SK-N-SH (cell line): ENCODE measurements at regions not wholly inside any gene's neighbourhood (a gene's known extent, or its start where the extent isn't known, plus 50 kb on each side); places are given as distances from the start of the nearest gene placed in this dataset.

Experiments
- CTCF ChIA-PET: fragments of 300-600, 350-600 bp; formaldehyde crosslinking; extraction: SDS; loops from one replicate; lab custom pipeline; 2021; lab: Yijun Ruan, JAX
- POLR2A ChIA-PET: fragments of 350-600 bp; sonication (Branson Sonifier 250); formaldehyde crosslinking; extraction: SDS; loops from one replicate; lab custom pipeline; 2020; ENCODE audit warnings: antibody characterized with exemption, inconsistent platforms; lab: Yijun Ruan, JAX
- DNase-seq: peaks from one replicate; pipeline ENCODE4 v3.0.0; 2012
- H2AFZ ChIP-seq: fragments of 200-600 bp; sonication (generic); 2 replicates; pipeline ENCODE4 v1.8.1; 2016; ENCODE audit warnings: antibody characterized with exemption, mild to moderate bottlenecking, low read depth
- H3F3A ChIP-seq: fragments of 200-600 bp; sonication (generic); replicated peaks from 2 replicates; pipeline ENCODE3; 2016; ENCODE audit warnings: antibody characterized with exemption, mild to moderate bottlenecking; ENCODE audit not compliant: insufficient read depth
- H3K27ac ChIP-seq, 2 experiments: fragments of 200-500 bp in 1 of 2; fragments of 200-600 bp in 1 of 2; sonication (Bioruptor generic) in 1 of 2; sonication (generic), shearing (Covaris generic) in 1 of 2; 2 replicates each; pipeline versions ENCODE4 v1.5.1 to v1.6.1; 2014 to 2016; ENCODE audit warnings: low read depth in 2 of 2, inconsistent platforms in 1 of 2, low read length in 1 of 2, mild to moderate bottlenecking in 1 of 2, mixed read lengths in 1 of 2
- H3K27me3 ChIP-seq: fragments of 200-600 bp; sonication (generic), shearing (Covaris generic); 2 replicates; pipeline ENCODE4 v1.6.1; 2016; ENCODE audit warnings: mixed run types; ENCODE audit not compliant: insufficient read depth
- H3K36me3 ChIP-seq, 2 experiments: fragments of 200-500 bp in 1 of 2; fragments of 200-600 bp in 1 of 2; sonication (Bioruptor generic) in 1 of 2; sonication (generic) in 1 of 2; replicated peaks in 1 of 2; 2 replicates each; pipeline versions ENCODE3 to v1.5.1; 2014 to 2016; ENCODE audit warnings: low read length in 1 of 2, mild to moderate bottlenecking in 1 of 2; ENCODE audit not compliant: insufficient read depth in 2 of 2, control insufficient read depth in 1 of 2
- H3K4me1 ChIP-seq, 2 experiments: fragments of 200-500 bp in 1 of 2; fragments of 200-600 bp in 1 of 2; sonication (Bioruptor generic) in 1 of 2; sonication (generic), shearing (Covaris generic) in 1 of 2; 2 replicates each; pipeline versions ENCODE4 v1.5.1 to v1.6.1; 2014 to 2016; ENCODE audit warnings: low read depth in 1 of 2, low read length in 1 of 2, mixed run types in 1 of 2; ENCODE audit not compliant: insufficient read depth in 2 of 2, control insufficient read depth in 1 of 2
- H3K4me2 ChIP-seq: fragments of 200-600 bp; sonication (generic), shearing (Covaris generic); 2 replicates; pipeline ENCODE4 v1.6.1; 2017; ENCODE audit warnings: mixed run types
- H3K4me3 ChIP-seq, 2 experiments: fragments of 200-500 bp in 1 of 2; fragments of 200-600 bp in 1 of 2; sonication (Bioruptor generic) in 1 of 2; sonication (generic), shearing (Covaris generic) in 1 of 2; 2 replicates each; pipeline versions ENCODE4 v1.5.1 to v1.8.1; 2014 to 2016; ENCODE audit warnings: low read depth in 2 of 2, inconsistent platforms in 1 of 2, low read length in 1 of 2, mild to moderate bottlenecking in 1 of 2, mixed read lengths in 1 of 2, moderate library complexity in 1 of 2
- H3K79me2 ChIP-seq: fragments of 200-600 bp; sonication (generic); 2 replicates; pipeline ENCODE4 v1.8.1; 2017; ENCODE audit warnings: mild to moderate bottlenecking; ENCODE audit not compliant: insufficient read depth
- H3K9ac ChIP-seq: fragments of 200-600 bp; sonication (generic); 2 replicates; pipeline ENCODE4 v1.6.1; 2017; ENCODE audit warnings: mixed run types
- H3K9me2 ChIP-seq: fragments of 200-600 bp; sonication (generic); 2 replicates; pipeline ENCODE4 v1.6.1; 2017; ENCODE audit warnings: mixed run types
- H3K9me3 ChIP-seq: fragments of 200-600 bp; sonication (generic); 2 replicates; pipeline ENCODE4 v1.6.1; 2017; ENCODE audit warnings: mixed run types, mild to moderate bottlenecking, moderate library complexity
- H4K20me1 ChIP-seq: fragments of 200-600 bp; sonication (generic); 2 replicates; pipeline ENCODE4 v1.6.1; 2017; ENCODE audit warnings: mild to moderate bottlenecking, mixed run types; ENCODE audit not compliant: insufficient read depth
- CTCF ChIP-seq: fragments of 200-600 bp; sonication (generic); IDR thresholded peaks from 2 replicates; pipeline ENCODE4 v1.6.1; 2017; ENCODE audit warnings: antibody characterized with exemption, mild to moderate bottlenecking, moderate library complexity
- FOSL2 ChIP-seq: IDR thresholded peaks from 2 replicates; pipeline ENCODE4 v1.4.0; 2012; ENCODE audit warnings: low read depth, mild to moderate bottlenecking, moderate library complexity, borderline replicate concordance
- FOXJ3 ChIP-seq: sonication (generic); formaldehyde crosslinking; IDR thresholded peaks from 2 replicates; pipeline ENCODE4 v1.5.1; 2020; ENCODE audit warnings: mild to moderate bottlenecking, missing genetic modification reagents
- GABPA ChIP-seq: IDR thresholded peaks from 2 replicates; pipeline ENCODE4 v1.4.0; 2012; ENCODE audit warnings: low read depth, mild to moderate bottlenecking
- MAX ChIP-seq: IDR thresholded peaks from 2 replicates; pipeline ENCODE4 v1.4.0; 2012; ENCODE audit warnings: low read depth
- MEF2A ChIP-seq: IDR thresholded peaks from 2 replicates; pipeline ENCODE4 v1.4.0; 2012; ENCODE audit warnings: low read depth, borderline replicate concordance
- NRF1 ChIP-seq: IDR thresholded peaks from 2 replicates; pipeline ENCODE4 v1.6.1; 2012; ENCODE audit warnings: low read depth, mild to moderate bottlenecking, low read length
- PBX3 ChIP-seq: IDR thresholded peaks from 2 replicates; pipeline ENCODE4; 2012
- RXRA ChIP-seq: IDR thresholded peaks from 2 replicates; pipeline ENCODE4 v1.4.0; 2012; ENCODE audit warnings: low read depth, mild to moderate bottlenecking, borderline replicate concordance
- TCF12 ChIP-seq: IDR thresholded peaks from 2 replicates; pipeline ENCODE4 v1.4.0; 2012
- USF2 ChIP-seq: fragments of 150-350 bp; IDR thresholded peaks from 2 replicates; pipeline ENCODE4 v1.6.1; 2017; ENCODE audit warnings: antibody characterized with exemption, low read length, low read depth, borderline replicate concordance
- ZBTB33 ChIP-seq: IDR thresholded peaks from 2 replicates; pipeline ENCODE4 v1.4.0; 2012; ENCODE audit warnings: low read depth, borderline replicate concordance
- WGBS: methylation state at CpG from one replicate; pipeline ENCODE4 v1.1.6; 2017; ENCODE audit warnings: low lambda C conversion rate; 5-methylcytosine and 5-hydroxymethylcytosine counted together

GRCh38 chr6:163754866-163755265 is 340.3 kb downstream of the QKI start:
- Histone ChIP-seq H3K79me2 (no peaks in the 10 kb centered on the region), H3K36me3 (no peaks in the 10 kb centered on the region), H3K9me2 (no peaks in the 10 kb centered on the region), H3K9ac (no peak overlapping the region), H3K4me3 (no peak overlapping the region), H4K20me1 (no peaks in the 10 kb centered on the region), H3K27ac (no peak overlapping the region), H2AFZ (no peak overlapping the region), H3K27me3 (no peaks in the 10 kb centered on the region), H3F3A (no peaks in the 10 kb centered on the region), H3K4me2 (no peak overlapping the region), H3K9me3 (no peaks in the 10 kb centered on the region), H3K4me1 (no peaks in the 10 kb centered on the region)
- ChIA-PET POLR2A (no interaction called here), CTCF (no interaction called here)
- TF ChIP-seq MAX (no peak), FOXJ3 (CRISPR knock-in tag) (no peak), CTCF (no peak), RXRA (no peak), GABPA (no peak), TCF12 (no peak)
- 45% methylated on average over 5 of the region's 5 CpGs for WGBS
- DNase-seq, result no peak

- Histone ChIP-seq H3K4me3 (no peak overlapping the region), H3K9ac (no peak overlapping the region), H3K9me3 (no peaks in the 10 kb centered on the region), H3K36me3 (no peaks in the 10 kb centered on the region), H3F3A (no peaks in the 10 kb centered on the region), H2AFZ (no peak overlapping the region), H3K27me3 (no peaks in the 10 kb centered on the region), H3K27ac (no peak overlapping the region), H3K4me2 (no peak overlapping the region), H3K4me1 (no peaks in the 10 kb centered on the region), H3K9me2 (no peaks in the 10 kb centered on the region), H3K79me2 (no peaks in the 10 kb centered on the region), H4K20me1 (no peaks in the 10 kb centered on the region)
- TF ChIP-seq RXRA (no peak), PBX3 (no peak), NRF1 (no peak), FOSL2 (no peak), USF2 (no peak), MEF2A (no peak), ZBTB33 (no peak)
- 58% methylated on average over 2 of the region's 2 CpGs for WGBS
- no peak for DNase-seq
- POLR2A ChIA-PET, result no interaction called here
- CTCF ChIA-PET, result no interaction called here
These were observed 338.9 kb downstream of the QKI start for GRCh38 chr6:163753430-163753829.
